Suprapubic skin (tissue), 4 donors: ENCODE measurements at regions not wholly inside any gene's neighbourhood (a gene's known extent, or its start where the extent isn't known, plus 50 kb on each side); places are given as distances from the start of the nearest gene placed in this dataset.

Experiments used
- EP300 ChIP-seq: sonication (generic); formaldehyde crosslinking; IDR thresholded peaks from one replicate; pipeline ENCODE4 v1.6.1; 2017; ENCODE audit warnings: antibody characterized with exemption
- POLR2A ChIP-seq, 2 donors: fragments of 450-650 bp; IDR thresholded peaks; one replicate each; pipeline ENCODE4 v1.6.1; 2017; ENCODE audit warnings: antibody characterized with exemption in 2 of 2, mild to moderate bottlenecking in 2 of 2, moderate library complexity in 2 of 2
- POLR2AphosphoS5 ChIP-seq, 3 donors: sonication (generic); formaldehyde crosslinking; IDR thresholded peaks; one replicate each; pipeline ENCODE4 v1.6.1; 2017; ENCODE audit warnings: antibody characterized with exemption in 3 of 3
- TF ChIP-seq, protein P1 (sequence below), 2 donors: fragments of 200-600 bp in 1 of 2; fragments of 450-650 bp in 1 of 2; sonication (generic) in 1 of 2; IDR thresholded peaks; one replicate each; pipeline ENCODE4 v1.5.1; 2016 to 2019; ENCODE audit warnings: antibody characterized with exemption in 2 of 2, mild to moderate bottlenecking in 1 of 2, moderate library complexity in 1 of 2

DNA sequence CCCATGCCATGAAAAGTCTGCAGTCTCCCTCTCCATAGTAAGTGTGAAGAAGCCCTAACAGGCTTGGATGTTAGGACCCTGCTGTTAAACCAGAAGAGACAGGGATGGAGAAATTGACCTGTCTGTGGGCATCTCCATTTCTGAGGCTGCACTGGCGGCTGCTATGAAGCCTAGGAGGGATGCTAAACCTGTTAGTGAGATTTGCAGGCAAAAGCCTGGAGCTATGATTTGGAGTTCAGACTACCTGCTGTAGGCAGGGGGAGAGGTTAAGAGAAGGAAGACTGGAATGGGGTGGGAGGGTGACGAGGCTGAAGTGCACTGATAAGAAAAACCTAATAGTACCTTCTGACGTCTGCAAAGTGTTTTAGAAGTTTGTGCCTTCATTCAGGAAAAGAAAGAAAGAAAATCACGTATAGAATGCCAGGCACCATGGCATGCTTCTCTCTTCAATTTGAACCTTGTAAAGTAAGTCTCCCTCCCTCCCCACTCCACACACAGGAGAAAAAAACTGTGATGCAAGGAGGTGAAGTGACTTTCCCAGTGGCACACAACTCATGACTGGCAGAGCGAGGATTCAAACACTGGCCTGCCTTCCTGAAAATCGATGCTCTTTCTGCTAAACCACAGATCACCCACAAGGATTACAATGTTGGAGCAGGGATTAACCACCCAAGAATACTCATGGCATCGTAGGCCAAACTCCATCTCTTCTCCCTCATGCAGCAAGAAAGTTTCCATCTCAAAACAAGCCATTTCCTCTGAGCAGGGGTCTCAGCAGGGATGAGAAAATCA lies 98.5 kb upstream of the PKDCC start:
- TF ChIP-seq, protein P1, sequence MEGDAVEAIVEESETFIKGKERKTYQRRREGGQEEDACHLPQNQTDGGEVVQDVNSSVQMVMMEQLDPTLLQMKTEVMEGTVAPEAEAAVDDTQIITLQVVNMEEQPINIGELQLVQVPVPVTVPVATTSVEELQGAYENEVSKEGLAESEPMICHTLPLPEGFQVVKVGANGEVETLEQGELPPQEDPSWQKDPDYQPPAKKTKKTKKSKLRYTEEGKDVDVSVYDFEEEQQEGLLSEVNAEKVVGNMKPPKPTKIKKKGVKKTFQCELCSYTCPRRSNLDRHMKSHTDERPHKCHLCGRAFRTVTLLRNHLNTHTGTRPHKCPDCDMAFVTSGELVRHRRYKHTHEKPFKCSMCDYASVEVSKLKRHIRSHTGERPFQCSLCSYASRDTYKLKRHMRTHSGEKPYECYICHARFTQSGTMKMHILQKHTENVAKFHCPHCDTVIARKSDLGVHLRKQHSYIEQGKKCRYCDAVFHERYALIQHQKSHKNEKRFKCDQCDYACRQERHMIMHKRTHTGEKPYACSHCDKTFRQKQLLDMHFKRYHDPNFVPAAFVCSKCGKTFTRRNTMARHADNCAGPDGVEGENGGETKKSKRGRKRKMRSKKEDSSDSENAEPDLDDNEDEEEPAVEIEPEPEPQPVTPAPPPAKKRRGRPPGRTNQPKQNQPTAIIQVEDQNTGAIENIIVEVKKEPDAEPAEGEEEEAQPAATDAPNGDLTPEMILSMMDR (IDR thresholded peaks at IDR 0.05), result no peak
- TF ChIP-seq POLR2A (IDR thresholded peaks at IDR 0.05) (no peak), POLR2AphosphoS5 (IDR thresholded peaks at IDR 0.05) (no peak), EP300 (no peak)
